ENCODE measurements at regions not wholly inside any gene's neighbourhood (a gene's known extent, or its start where the extent isn't known, plus 50 kb on each side); places are given as distances from the start of the nearest gene placed in this dataset.

- TF ChIP-seq, protein P1, sequence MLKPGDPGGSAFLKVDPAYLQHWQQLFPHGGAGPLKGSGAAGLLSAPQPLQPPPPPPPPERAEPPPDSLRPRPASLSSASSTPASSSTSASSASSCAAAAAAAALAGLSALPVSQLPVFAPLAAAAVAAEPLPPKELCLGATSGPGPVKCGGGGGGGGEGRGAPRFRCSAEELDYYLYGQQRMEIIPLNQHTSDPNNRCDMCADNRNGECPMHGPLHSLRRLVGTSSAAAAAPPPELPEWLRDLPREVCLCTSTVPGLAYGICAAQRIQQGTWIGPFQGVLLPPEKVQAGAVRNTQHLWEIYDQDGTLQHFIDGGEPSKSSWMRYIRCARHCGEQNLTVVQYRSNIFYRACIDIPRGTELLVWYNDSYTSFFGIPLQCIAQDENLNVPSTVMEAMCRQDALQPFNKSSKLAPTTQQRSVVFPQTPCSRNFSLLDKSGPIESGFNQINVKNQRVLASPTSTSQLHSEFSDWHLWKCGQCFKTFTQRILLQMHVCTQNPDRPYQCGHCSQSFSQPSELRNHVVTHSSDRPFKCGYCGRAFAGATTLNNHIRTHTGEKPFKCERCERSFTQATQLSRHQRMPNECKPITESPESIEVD (tag by site-specific recombination; IDR thresholded peaks at IDR 0.05), result no peak
- TF ChIP-seq ZNF518A (tag by site-specific recombination; conservative IDR thresholded peaks at IDR 0.05; ENCODE audit: low read depth) (no peak), ZNF544 (tag by site-specific recombination; IDR thresholded peaks at IDR 0.05) (no peak), ZNF354C (tag by site-specific recombination; IDR thresholded peaks at IDR 0.05; ENCODE audit: borderline replicate concordance, low read depth) (no peak), PRDM10 (tag by site-specific recombination; IDR thresholded peaks at IDR 0.05) (no peak)
- TF ChIP-seq, protein P2, sequence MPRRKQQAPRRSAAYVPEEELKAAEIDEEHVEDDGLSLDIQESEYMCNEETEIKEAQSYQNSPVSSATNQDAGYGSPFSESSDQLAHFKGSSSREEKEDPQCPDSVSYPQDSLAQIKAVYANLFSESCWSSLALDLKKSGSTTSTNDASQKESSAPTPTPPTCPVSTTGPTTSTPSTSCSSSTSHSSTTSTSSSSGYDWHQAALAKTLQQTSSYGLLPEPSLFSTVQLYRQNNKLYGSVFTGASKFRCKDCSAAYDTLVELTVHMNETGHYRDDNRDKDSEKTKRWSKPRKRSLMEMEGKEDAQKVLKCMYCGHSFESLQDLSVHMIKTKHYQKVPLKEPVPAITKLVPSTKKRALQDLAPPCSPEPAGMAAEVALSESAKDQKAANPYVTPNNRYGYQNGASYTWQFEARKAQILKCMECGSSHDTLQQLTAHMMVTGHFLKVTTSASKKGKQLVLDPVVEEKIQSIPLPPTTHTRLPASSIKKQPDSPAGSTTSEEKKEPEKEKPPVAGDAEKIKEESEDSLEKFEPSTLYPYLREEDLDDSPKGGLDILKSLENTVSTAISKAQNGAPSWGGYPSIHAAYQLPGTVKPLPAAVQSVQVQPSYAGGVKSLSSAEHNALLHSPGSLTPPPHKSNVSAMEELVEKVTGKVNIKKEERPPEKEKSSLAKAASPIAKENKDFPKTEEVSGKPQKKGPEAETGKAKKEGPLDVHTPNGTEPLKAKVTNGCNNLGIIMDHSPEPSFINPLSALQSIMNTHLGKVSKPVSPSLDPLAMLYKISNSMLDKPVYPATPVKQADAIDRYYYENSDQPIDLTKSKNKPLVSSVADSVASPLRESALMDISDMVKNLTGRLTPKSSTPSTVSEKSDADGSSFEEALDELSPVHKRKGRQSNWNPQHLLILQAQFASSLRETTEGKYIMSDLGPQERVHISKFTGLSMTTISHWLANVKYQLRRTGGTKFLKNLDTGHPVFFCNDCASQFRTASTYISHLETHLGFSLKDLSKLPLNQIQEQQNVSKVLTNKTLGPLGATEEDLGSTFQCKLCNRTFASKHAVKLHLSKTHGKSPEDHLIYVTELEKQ (tag by site-specific recombination; IDR thresholded peaks at IDR 0.05; ENCODE audit: borderline replicate concordance), result no peak
Measured at GRCh38 chr13:89603187-89603586, 1744.3 kb upstream of the MIR17HG start (continued).

DNA sequence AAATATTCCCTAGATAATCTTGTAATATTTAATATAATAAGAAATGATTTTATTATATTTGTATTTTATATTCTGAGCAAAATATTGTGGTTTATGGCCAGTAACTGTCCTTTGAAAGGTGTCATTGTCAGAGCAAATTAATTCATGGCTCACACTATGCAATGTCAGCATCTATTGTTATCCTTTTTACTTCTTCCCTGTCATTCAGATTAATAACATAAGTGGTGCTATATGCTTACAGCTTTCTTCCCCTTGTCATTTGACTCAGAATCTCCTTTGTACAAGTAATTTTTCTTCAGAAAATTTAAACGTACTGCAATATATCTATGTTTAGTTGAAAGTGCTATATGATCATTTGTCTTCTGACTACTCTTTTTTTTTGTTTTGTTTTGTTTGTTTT, 1738.2 kb upstream of the MIR17HG start:
- POLR2A ChIA-PET, result no interaction called here
- Histone ChIP-seq H3K27ac (ENCODE audit: extremely low read depth, low read depth, low read length) (no peak overlapping the region), H3K9me3 (ENCODE audit: control insufficient read depth, insufficient read depth, low read depth, low read length) (no peaks in the 10 kb centered on the region), H3K4me1 (ENCODE audit: control insufficient read depth, insufficient read depth, low read length) (no peaks in the 10 kb centered on the region), H3K4me3 (ENCODE audit: low read depth, low read length) (no peak overlapping the region), H3K36me3 (ENCODE audit: control insufficient read depth in 2 of 2, insufficient read depth in 1 of 2, low read length in 2 of 2) (no peaks in the 10 kb centered on the region)
- CTCF ChIA-PET, result no interaction called here
- TF ChIP-seq ZFP37 (tag by site-specific recombination; IDR thresholded peaks at IDR 0.05), result no peak
- no peak for TF ChIP-seq ZNF707 (tag by site-specific recombination; IDR thresholded peaks at IDR 0.05)
- no peak for TF ChIP-seq ZNF629 (tag by site-specific recombination; IDR thresholded peaks at IDR 0.05)
- TF ChIP-seq, protein P3, sequence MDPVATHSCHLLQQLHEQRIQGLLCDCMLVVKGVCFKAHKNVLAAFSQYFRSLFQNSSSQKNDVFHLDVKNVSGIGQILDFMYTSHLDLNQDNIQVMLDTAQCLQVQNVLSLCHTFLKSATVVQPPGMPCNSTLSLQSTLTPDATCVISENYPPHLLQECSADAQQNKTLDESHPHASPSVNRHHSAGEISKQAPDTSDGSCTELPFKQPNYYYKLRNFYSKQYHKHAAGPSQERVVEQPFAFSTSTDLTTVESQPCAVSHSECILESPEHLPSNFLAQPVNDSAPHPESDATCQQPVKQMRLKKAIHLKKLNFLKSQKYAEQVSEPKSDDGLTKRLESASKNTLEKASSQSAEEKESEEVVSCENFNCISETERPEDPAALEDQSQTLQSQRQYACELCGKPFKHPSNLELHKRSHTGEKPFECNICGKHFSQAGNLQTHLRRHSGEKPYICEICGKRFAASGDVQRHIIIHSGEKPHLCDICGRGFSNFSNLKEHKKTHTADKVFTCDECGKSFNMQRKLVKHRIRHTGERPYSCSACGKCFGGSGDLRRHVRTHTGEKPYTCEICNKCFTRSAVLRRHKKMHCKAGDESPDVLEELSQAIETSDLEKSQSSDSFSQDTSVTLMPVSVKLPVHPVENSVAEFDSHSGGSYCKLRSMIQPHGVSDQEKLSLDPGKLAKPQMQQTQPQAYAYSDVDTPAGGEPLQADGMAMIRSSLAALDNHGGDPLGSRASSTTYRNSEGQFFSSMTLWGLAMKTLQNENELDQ (tag by site-specific recombination; IDR thresholded peaks at IDR 0.05; ENCODE audit: low read depth), result no peak
- TF ChIP-seq ZBTB1 (tag by site-specific recombination; IDR thresholded peaks at IDR 0.05), result no peak
- no peak for TF ChIP-seq ZNF658 (tag by site-specific recombination; IDR thresholded peaks at IDR 0.05)
- no peak for TF ChIP-seq BCL11B (tag by site-specific recombination; IDR thresholded peaks at IDR 0.05; ENCODE audit: low read depth)
- TF ChIP-seq ZNF274 (IDR thresholded peaks at IDR 0.05; ENCODE audit: low read length), result no peak
- no peak for TF ChIP-seq ZNF274 (tag by site-specific recombination; IDR thresholded peaks at IDR 0.05; ENCODE audit: borderline replicate concordance)
- TF ChIP-seq, protein P4, sequence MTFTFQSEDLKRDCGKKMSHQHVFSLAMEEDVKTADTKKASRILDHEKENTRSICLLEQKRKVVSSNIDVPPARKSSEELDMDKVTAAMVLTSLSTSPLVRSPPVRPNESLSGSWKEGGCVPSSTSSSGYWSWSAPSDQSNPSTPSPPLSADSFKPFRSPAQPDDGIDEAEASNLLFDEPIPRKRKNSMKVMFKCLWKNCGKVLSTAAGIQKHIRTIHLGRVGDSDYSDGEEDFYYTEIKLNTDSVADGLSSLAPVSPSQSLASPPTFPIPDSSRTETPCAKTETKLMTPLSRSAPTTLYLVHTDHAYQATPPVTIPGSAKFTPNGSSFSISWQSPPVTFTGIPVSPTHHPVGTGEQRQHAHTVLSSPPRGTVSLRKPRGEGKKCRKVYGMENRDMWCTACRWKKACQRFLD (tag by site-specific recombination; IDR thresholded peaks at IDR 0.05), result no peak
- TF ChIP-seq ZNF292 (tag by site-specific recombination; IDR thresholded peaks at IDR 0.05; ENCODE audit: borderline replicate concordance, low read depth), result no peak
- TF ChIP-seq ZNF223 (tag by site-specific recombination; IDR thresholded peaks at IDR 0.05), result no peak
- TF ChIP-seq ZNF239 (tag by site-specific recombination; IDR thresholded peaks at IDR 0.05), result no peak

Measured in HEK293 (cell line).